ENCODE measurements at regions not wholly inside any gene's neighbourhood (a gene's known extent, or its start where the extent isn't known, plus 50 kb on each side); places are given as distances from the start of the nearest gene placed in this dataset.

DNA sequence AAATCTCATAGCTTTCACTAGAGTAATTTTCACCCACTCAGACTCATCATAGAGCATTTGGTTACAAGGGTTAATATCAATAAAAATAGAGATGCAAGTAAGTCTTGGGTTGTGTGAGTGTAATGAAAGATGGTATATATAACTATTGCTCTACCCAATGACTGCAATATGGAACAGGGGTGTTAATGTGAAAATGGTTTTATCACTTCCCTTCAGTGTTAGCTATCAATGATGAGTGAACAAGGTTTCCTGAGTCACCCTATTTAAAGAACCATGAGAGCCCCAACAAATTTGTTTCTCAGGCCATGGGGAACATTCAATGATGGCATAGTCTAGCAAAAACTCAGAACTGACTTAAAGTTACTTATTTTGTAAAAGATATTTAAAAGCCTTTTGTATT, 1133.6 kb upstream of the ZEB2 start:
- H3K36me3 ChIP-seq: no peaks in the 10 kb centered on the region
- no peaks in the 10 kb centered on the region for H3K4me1 ChIP-seq
- TF ChIP-seq, protein P1, sequence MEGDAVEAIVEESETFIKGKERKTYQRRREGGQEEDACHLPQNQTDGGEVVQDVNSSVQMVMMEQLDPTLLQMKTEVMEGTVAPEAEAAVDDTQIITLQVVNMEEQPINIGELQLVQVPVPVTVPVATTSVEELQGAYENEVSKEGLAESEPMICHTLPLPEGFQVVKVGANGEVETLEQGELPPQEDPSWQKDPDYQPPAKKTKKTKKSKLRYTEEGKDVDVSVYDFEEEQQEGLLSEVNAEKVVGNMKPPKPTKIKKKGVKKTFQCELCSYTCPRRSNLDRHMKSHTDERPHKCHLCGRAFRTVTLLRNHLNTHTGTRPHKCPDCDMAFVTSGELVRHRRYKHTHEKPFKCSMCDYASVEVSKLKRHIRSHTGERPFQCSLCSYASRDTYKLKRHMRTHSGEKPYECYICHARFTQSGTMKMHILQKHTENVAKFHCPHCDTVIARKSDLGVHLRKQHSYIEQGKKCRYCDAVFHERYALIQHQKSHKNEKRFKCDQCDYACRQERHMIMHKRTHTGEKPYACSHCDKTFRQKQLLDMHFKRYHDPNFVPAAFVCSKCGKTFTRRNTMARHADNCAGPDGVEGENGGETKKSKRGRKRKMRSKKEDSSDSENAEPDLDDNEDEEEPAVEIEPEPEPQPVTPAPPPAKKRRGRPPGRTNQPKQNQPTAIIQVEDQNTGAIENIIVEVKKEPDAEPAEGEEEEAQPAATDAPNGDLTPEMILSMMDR (IDR thresholded peaks at IDR 0.05): no peak
- TF ChIP-seq POLR2A (IDR thresholded peaks at IDR 0.05): no peak
- intact Hi-C loops (cut with DNase I; ENCODE audit: low total_unique reads): no loop called here
- H3K27ac ChIP-seq: no peak overlapping the region
- no peaks in the 10 kb centered on the region for H3K9me3 ChIP-seq
- DNase-seq: no peak
- no peak overlapping the region for H3K4me3 ChIP-seq
- no peaks in the 10 kb centered on the region for H3K27me3 ChIP-seq

DNA sequence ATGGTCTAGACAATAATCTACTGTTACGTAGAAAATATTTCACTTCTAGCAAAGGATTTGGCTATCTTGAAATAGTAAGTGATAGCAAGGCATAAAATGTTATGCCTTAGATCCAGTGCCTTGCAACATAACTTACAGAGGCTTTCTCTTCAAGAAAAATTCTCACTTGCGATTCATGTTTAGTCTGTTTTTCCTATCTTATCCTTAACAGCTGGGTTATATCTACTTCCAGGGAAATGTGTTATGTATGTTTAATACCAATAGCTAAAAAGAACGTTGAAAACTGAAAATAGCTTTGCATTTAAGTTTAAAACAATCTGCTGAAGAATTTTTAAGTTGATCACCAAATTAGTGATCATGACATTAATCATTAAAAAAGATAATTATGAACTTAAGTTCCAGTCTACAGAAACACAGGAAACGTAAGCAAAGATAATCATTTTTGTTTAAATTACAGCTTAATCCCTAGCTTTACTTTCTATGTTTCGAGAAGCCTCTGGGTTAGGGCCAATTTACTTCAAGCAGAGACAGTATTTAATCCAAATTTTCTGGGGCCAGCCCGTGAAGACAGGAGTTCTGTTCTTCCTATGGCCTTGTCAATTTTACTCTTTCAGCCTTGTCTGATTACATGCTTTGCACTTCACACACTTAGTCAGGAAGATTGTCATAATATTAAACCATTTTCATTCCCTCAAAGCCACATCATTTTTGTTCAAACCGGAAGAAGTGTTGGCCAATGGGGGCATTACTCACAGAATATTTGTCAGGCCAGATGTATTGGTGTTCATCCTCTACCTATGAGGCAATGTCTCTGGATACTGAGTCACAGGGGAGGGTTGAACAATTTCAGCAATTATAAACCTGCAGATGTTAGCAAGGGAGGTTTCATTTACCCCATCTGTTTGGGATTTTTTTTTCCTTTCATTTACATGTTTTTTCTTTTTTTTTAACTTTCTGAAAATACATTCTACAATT, 1132.9 kb upstream of the ZEB2 start:
- Histone ChIP-seq H3K9me3 (no peaks in the 10 kb centered on the region), H3K36me3 (no peaks in the 10 kb centered on the region), H3K4me3 (no peak overlapping the region), H3K27me3 (no peaks in the 10 kb centered on the region), H3K27ac (no peak overlapping the region), H3K4me1 (no peaks in the 10 kb centered on the region)
- TF ChIP-seq POLR2A (IDR thresholded peaks at IDR 0.05): no peak
- TF ChIP-seq, protein P1 (IDR thresholded peaks at IDR 0.05): no peak
- intact Hi-C loops (cut with DNase I; ENCODE audit: low total_unique reads): no loop called here
- no peak for DNase-seq

DNA sequence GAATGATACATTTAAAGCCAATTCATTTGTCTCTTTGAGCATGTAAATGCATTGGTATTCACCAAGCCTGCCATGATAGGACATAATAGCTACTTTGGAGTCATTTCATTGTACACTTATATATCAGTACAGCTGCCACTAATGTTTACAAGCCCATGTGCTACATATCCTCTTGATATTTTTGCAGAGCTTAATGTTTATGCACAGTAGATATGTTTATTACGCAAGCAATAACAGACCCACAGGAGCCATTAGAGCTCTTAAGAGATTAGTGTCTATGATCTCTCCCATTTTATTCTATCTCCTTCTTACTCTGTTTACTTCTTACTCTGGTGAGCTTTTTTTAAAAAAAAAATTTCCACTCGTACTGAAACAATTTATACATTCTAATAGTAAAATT, 1132.1 kb upstream of the ZEB2 start:
- intact Hi-C loops (cut with DNase I; ENCODE audit: low total_unique reads): no loop called here
- H3K4me3 ChIP-seq: no peak overlapping the region
- DNase-seq: no peak
- H3K9me3 ChIP-seq: no peaks in the 10 kb centered on the region
- no peaks in the 10 kb centered on the region for H3K4me1 ChIP-seq
- no peak for TF ChIP-seq POLR2A (IDR thresholded peaks at IDR 0.05)
- TF ChIP-seq, protein P1 (IDR thresholded peaks at IDR 0.05): no peak
- no peak overlapping the region for H3K27ac ChIP-seq
- no peaks in the 10 kb centered on the region for H3K36me3 ChIP-seq
- no peaks in the 10 kb centered on the region for H3K27me3 ChIP-seq

DNA sequence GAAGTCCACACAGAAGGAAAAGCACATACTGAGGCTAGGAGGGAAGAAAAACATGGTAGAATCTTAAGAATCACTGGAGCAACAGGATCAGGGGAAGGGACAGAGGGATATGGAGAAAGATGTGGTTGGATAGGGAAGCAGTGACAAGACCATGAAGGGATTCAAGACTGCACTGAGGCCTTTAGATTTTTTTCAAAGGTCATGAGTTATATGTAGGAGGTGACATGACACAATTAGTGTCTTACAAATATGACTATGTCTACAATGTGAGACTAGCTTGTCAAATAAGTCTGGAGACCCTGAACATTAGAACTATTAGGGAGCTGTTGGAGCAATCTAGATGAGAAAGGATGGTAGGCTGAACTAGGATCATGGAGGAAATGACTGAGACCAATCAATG, 1130.3 kb upstream of the ZEB2 start:
- DNase-seq: no peak
- intact Hi-C loops (cut with DNase I; ENCODE audit: low total_unique reads): no loop called here
- no peaks in the 10 kb centered on the region for H3K36me3 ChIP-seq
- H3K4me1 ChIP-seq: no peaks in the 10 kb centered on the region
- no peaks in the 10 kb centered on the region for H3K27me3 ChIP-seq
- TF ChIP-seq, protein P1 (IDR thresholded peaks at IDR 0.05): no peak
- no peak for TF ChIP-seq POLR2A (IDR thresholded peaks at IDR 0.05)
- H3K4me3 ChIP-seq: no peak overlapping the region
- H3K27ac ChIP-seq: no peak overlapping the region
- H3K9me3 ChIP-seq: no peaks in the 10 kb centered on the region

DNA sequence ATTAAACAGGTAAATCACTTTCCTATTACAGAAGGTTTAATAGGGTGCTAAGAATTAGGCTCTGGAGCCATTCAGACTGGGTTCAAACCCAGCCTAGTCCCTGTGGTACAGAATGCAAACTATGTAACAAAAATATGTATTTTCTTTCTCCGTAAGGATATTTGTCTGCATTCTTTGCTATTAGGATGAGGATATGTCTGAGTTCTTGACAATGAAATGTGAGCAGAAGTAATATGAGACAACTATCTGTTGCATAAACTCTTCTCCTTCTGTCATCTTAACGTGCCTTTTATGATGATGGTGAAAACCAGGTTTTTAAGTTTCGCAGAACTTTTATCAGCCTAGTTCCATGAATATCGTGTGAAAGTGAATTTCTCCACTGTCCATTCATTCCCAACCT, 1129.1 kb upstream of the ZEB2 start:
- H3K27me3 ChIP-seq: no peaks in the 10 kb centered on the region
- no peaks in the 10 kb centered on the region for H3K9me3 ChIP-seq
- H3K27ac ChIP-seq: no peak overlapping the region
- intact Hi-C loops (cut with DNase I; ENCODE audit: low total_unique reads): no loop called here
- no peaks in the 10 kb centered on the region for H3K4me1 ChIP-seq
- H3K4me3 ChIP-seq: no peak overlapping the region
- TF ChIP-seq POLR2A (IDR thresholded peaks at IDR 0.05): no peak
- TF ChIP-seq, protein P1 (IDR thresholded peaks at IDR 0.05): no peak
- H3K36me3 ChIP-seq: no peaks in the 10 kb centered on the region
- DNase-seq: no peak

Data from uterus (tissue), 3 donors.